Endothelial cell of umbilical vein (primary cell): ENCODE measurements at regions not wholly inside any gene's neighbourhood (a gene's known extent, or its start where the extent isn't known, plus 50 kb on each side); places are given as distances from the start of the nearest gene placed in this dataset.

Source experiments
- BruUV-seq: library from RNA; stranded (reverse); fragments of 400-500 nt; replicated peaks from 2 replicates; lab custom pipeline; 2021; lab: Mats Ljungman, UMichigan
- CTCF ChIA-PET: fragments of 300-600, 350-600 bp; sonication (Branson Sonifier 250); formaldehyde crosslinking; loops from one replicate; lab custom pipeline; 2021; ENCODE audit warnings: antibody characterized with exemption, inconsistent platforms; lab: Charles Lee
- POLR2A ChIA-PET: fragments of 300-600, 350-600 bp; sonication (Branson Sonifier 250); formaldehyde crosslinking; loops from one replicate; lab custom pipeline; 2021; ENCODE audit warnings: antibody characterized with exemption, inconsistent platforms; lab: Charles Lee
- DNase-seq: peaks from one replicate; pipeline ENCODE4 v3.0.0-alpha.2; 2011; ENCODE audit warnings: low read depth, low spot score
- FAIRE-seq: peaks from 2 replicates; lab custom pipeline; 2011; peaks lifted over from hg19 to GRCh38; lab: Jason Lieb, UNC
- H2AFZ ChIP-seq: 2 replicates; pipeline ENCODE4 v1.6.0; 2012; ENCODE audit warnings: low read depth, low read length, control low read depth, inconsistent platforms
- H3K27ac ChIP-seq: 2 replicates; pipeline ENCODE4 v1.5.1; 2011; ENCODE audit warnings: low read depth, mild to moderate bottlenecking, control low read depth, low read length, moderate library complexity; ENCODE audit not compliant: insufficient read depth
- H3K27me3 ChIP-seq, 2 experiments: 2 replicates each; pipeline versions ENCODE4 v1.6.0 to v1.6.1; 2011; ENCODE audit warnings: low read length in 2 of 2, mixed read lengths in 1 of 2; ENCODE audit not compliant: control insufficient read depth in 2 of 2, insufficient read depth in 2 of 2
- H3K36me3 ChIP-seq, 2 experiments: 2 replicates in 1 of 2; 3 replicates in 1 of 2; pipeline ENCODE4 v1.5.1; 2011; ENCODE audit warnings: low read length in 2 of 2, mild to moderate bottlenecking in 1 of 2, moderate library complexity in 1 of 2; ENCODE audit not compliant: control insufficient read depth in 2 of 2, insufficient read depth in 2 of 2; ENCODE audit errors: extremely low read depth in 1 of 2
- H3K4me1 ChIP-seq: 3 replicates; pipeline ENCODE4 v1.5.1; 2011; ENCODE audit warnings: mild to moderate bottlenecking, low read length; ENCODE audit not compliant: control insufficient read depth, insufficient read depth; ENCODE audit errors: extremely low read depth
- H3K4me2 ChIP-seq: 2 replicates; pipeline ENCODE4 v1.6.1; 2011; ENCODE audit warnings: low read length, control low read depth, mixed read lengths; ENCODE audit not compliant: insufficient read depth
- H3K4me3 ChIP-seq, 3 experiments: fragments of 200-600 bp in 1 of 3; sonication (generic), shearing (Covaris generic) in 1 of 3; replicated peaks in 1 of 3; 2 replicates each; pipeline ENCODE4 v1.5.1; 2011 to 2016; ENCODE audit warnings: control low read depth in 3 of 3, low read length in 3 of 3, mild to moderate bottlenecking in 2 of 3, inconsistent platforms in 1 of 3, low read depth in 1 of 3, moderate library complexity in 1 of 3; ENCODE audit not compliant: insufficient read depth in 1 of 3
- H3K79me2 ChIP-seq: 2 replicates; pipeline ENCODE4 v1.6.0; 2012; ENCODE audit warnings: low read length, inconsistent platforms; ENCODE audit not compliant: control insufficient read depth, insufficient read depth
- H3K9ac ChIP-seq: replicated peaks from 2 replicates; pipeline ENCODE3; 2011; ENCODE audit warnings: low read length, control low read depth; ENCODE audit not compliant: insufficient read depth; ENCODE audit errors: extremely low read depth
- H3K9me1 ChIP-seq: replicated peaks from 3 replicates; pipeline ENCODE4 v1.6.0; 2011; ENCODE audit warnings: mild to moderate bottlenecking, low read length; ENCODE audit not compliant: control insufficient read depth, insufficient read depth; ENCODE audit errors: extremely low read depth
- H3K9me3 ChIP-seq: replicated peaks from 2 replicates; pipeline ENCODE4 v1.5.1; 2012; ENCODE audit warnings: low read length, inconsistent platforms; ENCODE audit not compliant: control insufficient read depth, insufficient read depth
- H4K20me1 ChIP-seq: replicated peaks from 2 replicates; pipeline ENCODE3; 2011; ENCODE audit warnings: mild to moderate bottlenecking, low read length; ENCODE audit not compliant: control insufficient read depth, insufficient read depth; ENCODE audit errors: extremely low read depth
- CTCF ChIP-seq, 2 donors: IDR thresholded peaks; 1 replicate in 1 of 2; 2 replicates in 1 of 2; pipeline ENCODE4 v1.5.1; 2011; ENCODE audit warnings: low read length in 2 of 2, mild to moderate bottlenecking in 2 of 2, moderate library complexity in 2 of 2, control low read depth in 1 of 2, inconsistent platforms in 1 of 2, low read depth in 1 of 2; ENCODE audit not compliant: insufficient read depth in 1 of 2; ENCODE audit errors: extremely low read depth in 1 of 2
- EZH2 ChIP-seq: IDR thresholded peaks from 2 replicates; pipeline ENCODE4 v1.6.1; 2012; ENCODE audit warnings: borderline replicate concordance, low read depth, mild to moderate bottlenecking, moderate library complexity, low read length, inconsistent platforms; ENCODE audit not compliant: severe bottlenecking
- JUN ChIP-seq: IDR thresholded peaks from 2 replicates; pipeline ENCODE4 v1.6.1; 2011; ENCODE audit warnings: borderline replicate concordance, low read depth; ENCODE audit not compliant: insufficient read length, insufficient read depth
- POLR2A ChIP-seq: IDR thresholded peaks from 2 replicates; pipeline ENCODE4 v1.6.1; 2012; ENCODE audit warnings: low read depth, mild to moderate bottlenecking, control low read depth, low read length
- POLR2AphosphoS5 ChIP-seq: IDR thresholded peaks from 2 replicates; pipeline ENCODE4 v1.6.1; 2012; ENCODE audit warnings: low read depth, mild to moderate bottlenecking, control low read depth, low read length, moderate library complexity; ENCODE audit not compliant: insufficient read depth
- dilution Hi-C: fragments of 300-500 bp; cut with MboI; formaldehyde crosslinking; loops from one replicate; pipeline ENCODE4 v1.15.0; 2019; ENCODE audit warnings: low sequenced_read_pairs; ENCODE audit not compliant: extremely low pct_ligation_motif_present
- intact Hi-C: fragments of 100-400 bp; cut with micrococcal nuclease; formaldehyde crosslinking; loops from one replicate; pipeline ENCODE4 v1.10.0; 2022

DNA sequence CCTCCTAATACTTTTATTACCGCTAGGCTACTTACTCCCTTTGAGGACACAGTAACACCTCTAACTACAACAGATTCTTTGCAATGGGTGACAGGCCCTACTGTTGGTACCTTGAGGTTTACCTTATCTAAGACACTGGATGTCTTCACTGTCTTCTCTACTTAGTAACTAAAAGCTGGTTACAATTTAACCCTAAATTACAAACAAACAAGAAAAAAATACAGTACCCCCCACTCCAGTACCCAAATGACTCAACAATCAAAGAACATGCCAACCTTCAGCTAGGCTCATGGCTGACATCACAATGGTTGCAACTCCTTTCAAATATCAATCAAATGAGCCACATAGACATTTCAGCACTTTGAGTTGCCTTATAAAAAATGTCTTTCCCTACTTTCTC lies 198.0 kb downstream of the GUCY2F start:
- ChIA-PET CTCF (no interaction called here), POLR2A (no interaction called here)
- Histone ChIP-seq H3K4me2 (no peak overlapping the region), H3K9me1 (no peaks in the 10 kb centered on the region), H3K9ac (no peak overlapping the region), H2AFZ (no peak overlapping the region), H3K36me3 (no peaks in the 10 kb centered on the region), H4K20me1 (no peaks in the 10 kb centered on the region), H3K9me3 (no peaks in the 10 kb centered on the region), H3K79me2 (no peaks in the 10 kb centered on the region), H3K4me1 (no peaks in the 10 kb centered on the region), H3K27me3 (peaks cover 2 to 9% of the 10 kb centered on the region in 2 experiments), H3K4me3 (no peak overlapping the region), H3K27ac (no peak overlapping the region)
- dilution Hi-C loops (no loop called here), intact Hi-C loops (no loop called here)
- no TSS peak for BruUV-seq
- no peak for DNase-seq
- FAIRE-seq, result no peak
- TF ChIP-seq POLR2A (no peak), JUN (no peak), EZH2 (no peak), POLR2AphosphoS5 (no peak), CTCF (IDR thresholded peaks at IDR 0.05; ENCODE audit: extremely low read depth in 1 of 2, insufficient read depth in 1 of 2, low read depth in 1 of 2, low read length in 2 of 2) (no peak)
